AG04449 (cell line): ENCODE measurements at regions not wholly inside any gene's neighbourhood (a gene's known extent, or its start where the extent isn't known, plus 50 kb on each side); places are given as distances from the start of the nearest gene placed in this dataset.

Source experiments
- CTCF ChIA-PET: fragments of 350-600 bp; formaldehyde crosslinking; extraction: SDS; loops from one replicate; lab custom pipeline; 2021; ENCODE audit warnings: antibody characterized with exemption; lab: Yijun Ruan, JAX
- POLR2A ChIA-PET: fragments of 400-600, 350-600 bp; formaldehyde crosslinking; extraction: SDS; loops from one replicate; lab custom pipeline; 2020; ENCODE audit warnings: antibody characterized with exemption, inconsistent platforms; lab: Yijun Ruan, JAX
- DNase-seq: peaks from one replicate; pipeline ENCODE4 v3.0.0-alpha.2; 2010; ENCODE audit warnings: low read depth, low spot score
- H3K4me3 ChIP-seq: 2 replicates; pipeline ENCODE4 v1.5.1; 2011; ENCODE audit warnings: low read depth, mild to moderate bottlenecking, control low read depth, low read length
- CTCF ChIP-seq: IDR thresholded peaks from one replicate; pipeline ENCODE4 v1.5.1; 2011; ENCODE audit warnings: mild to moderate bottlenecking, moderate library complexity, low read length, control low read depth, inconsistent platforms; ENCODE audit not compliant: insufficient read depth; ENCODE audit errors: missing control alignments

GRCh38 chr1:191371626-191372025, 786.6 kb upstream of the RGS18 start:
- H3K4me3 ChIP-seq: no peak overlapping the region
- TF ChIP-seq CTCF: no peak
- ChIA-PET CTCF (no interaction called here), POLR2A (no interaction called here)
- no peak for DNase-seq

GRCh38 chr1:191388283-191388682, 770.0 kb upstream of the RGS18 start:
- CTCF ChIA-PET: no interaction called here
- H3K4me3 ChIP-seq: no peak overlapping the region
- POLR2A ChIA-PET: no interaction called here
- DNase-seq: no peak
- TF ChIP-seq CTCF: no peak

- DNase-seq: no peak
- ChIA-PET POLR2A (no interaction called here), CTCF (no interaction called here)
- TF ChIP-seq CTCF: no peak
- no peak overlapping the region for H3K4me3 ChIP-seq
Measured at GRCh38 chr1:191396622-191397021, 761.6 kb upstream of the RGS18 start.

- POLR2A ChIA-PET: no interaction called here
- CTCF ChIA-PET: no interaction called here
- no peak for DNase-seq
- no peak for TF ChIP-seq CTCF
- H3K4me3 ChIP-seq: no peak overlapping the region
Measured at GRCh38 chr1:191398551-191398950, 759.7 kb upstream of the RGS18 start.

GRCh38 chr1:191405417-191405816, 752.8 kb upstream of the RGS18 start:
- H3K4me3 ChIP-seq: no peak overlapping the region
- DNase-seq: no peak
- TF ChIP-seq CTCF: no peak
- ChIA-PET POLR2A (no interaction called here), CTCF (no interaction called here)

GRCh38 chr1:191414981-191415640, 743.2 kb upstream of the RGS18 start:
- DNase-seq: no peak
- no peak overlapping the region for H3K4me3 ChIP-seq
- CTCF ChIA-PET: no interaction called here
- POLR2A ChIA-PET: no interaction called here
- no peak for TF ChIP-seq CTCF
